Mammary epithelial cell (primary cell): ENCODE measurements at regions not wholly inside any gene's neighbourhood (a gene's known extent, or its start where the extent isn't known, plus 50 kb on each side); places are given as distances from the start of the nearest gene placed in this dataset.

Experiments
- EZH2 ChIP-seq: IDR thresholded peaks from 2 replicates; pipeline ENCODE4 v1.6.1; 2012; ENCODE audit warnings: low read length, inconsistent platforms, borderline replicate concordance
- TF ChIP-seq, protein P1 (sequence below), 2 donors: IDR thresholded peaks in 1 of 2; conservative IDR thresholded peaks in 1 of 2; 2 replicates each; pipeline ENCODE4 v1.5.1; 2011 to 2012; ENCODE audit warnings: inconsistent platforms in 2 of 2, low read length in 2 of 2, mild to moderate bottlenecking in 2 of 2, control low read depth in 1 of 2, low read depth in 1 of 2; ENCODE audit not compliant: insufficient read depth in 1 of 2; ENCODE audit errors: extremely low read depth in 1 of 2

DNA sequence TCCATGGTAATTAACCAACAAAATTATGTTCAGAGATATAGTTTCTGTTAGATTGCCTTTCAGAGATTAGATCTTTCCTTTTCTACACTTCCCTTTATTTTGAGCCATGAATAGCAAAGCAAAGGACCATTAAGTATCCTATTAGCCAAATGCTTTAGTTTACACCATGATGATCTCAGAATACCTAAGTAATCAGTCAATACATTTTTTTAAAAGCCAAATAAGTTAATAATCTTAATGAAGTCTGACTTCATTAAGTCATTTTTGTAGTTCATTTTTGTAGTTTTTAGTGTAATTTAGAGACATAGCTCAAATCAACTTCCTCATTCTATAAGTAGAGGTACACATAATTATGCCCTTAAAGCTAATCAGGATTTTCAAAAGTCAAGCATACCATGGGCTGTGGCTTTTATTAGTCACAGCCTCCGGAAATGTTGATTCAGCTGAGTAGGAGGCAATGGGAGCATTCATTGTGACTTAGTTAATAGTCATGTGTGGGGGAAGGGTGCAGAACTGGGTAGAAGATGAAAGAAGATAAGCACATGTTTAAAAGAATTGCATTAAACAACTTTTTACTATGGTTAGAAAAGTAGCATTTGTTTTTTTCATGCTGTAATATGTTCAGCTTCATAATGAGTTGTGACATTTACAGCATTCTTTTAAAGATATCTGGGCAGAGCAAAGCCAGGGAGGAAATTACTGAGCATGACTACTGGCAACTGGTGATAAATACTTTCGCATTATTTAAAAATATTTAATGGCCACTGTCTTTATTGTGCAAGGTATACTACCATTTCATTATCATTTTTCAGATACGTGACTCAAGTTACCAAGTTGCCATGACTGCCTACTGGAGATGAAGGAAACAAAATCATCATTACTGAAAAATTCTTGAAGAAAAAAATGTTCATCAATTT lies 57.3 kb upstream of the CCDC71L start:
- TF ChIP-seq, protein P1, sequence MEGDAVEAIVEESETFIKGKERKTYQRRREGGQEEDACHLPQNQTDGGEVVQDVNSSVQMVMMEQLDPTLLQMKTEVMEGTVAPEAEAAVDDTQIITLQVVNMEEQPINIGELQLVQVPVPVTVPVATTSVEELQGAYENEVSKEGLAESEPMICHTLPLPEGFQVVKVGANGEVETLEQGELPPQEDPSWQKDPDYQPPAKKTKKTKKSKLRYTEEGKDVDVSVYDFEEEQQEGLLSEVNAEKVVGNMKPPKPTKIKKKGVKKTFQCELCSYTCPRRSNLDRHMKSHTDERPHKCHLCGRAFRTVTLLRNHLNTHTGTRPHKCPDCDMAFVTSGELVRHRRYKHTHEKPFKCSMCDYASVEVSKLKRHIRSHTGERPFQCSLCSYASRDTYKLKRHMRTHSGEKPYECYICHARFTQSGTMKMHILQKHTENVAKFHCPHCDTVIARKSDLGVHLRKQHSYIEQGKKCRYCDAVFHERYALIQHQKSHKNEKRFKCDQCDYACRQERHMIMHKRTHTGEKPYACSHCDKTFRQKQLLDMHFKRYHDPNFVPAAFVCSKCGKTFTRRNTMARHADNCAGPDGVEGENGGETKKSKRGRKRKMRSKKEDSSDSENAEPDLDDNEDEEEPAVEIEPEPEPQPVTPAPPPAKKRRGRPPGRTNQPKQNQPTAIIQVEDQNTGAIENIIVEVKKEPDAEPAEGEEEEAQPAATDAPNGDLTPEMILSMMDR (conservative IDR thresholded peaks at IDR 0.05 in 1 of 2, IDR thresholded peaks at IDR 0.05 in 1 of 2; ENCODE audit: extremely low read depth in 1 of 2, insufficient read depth in 1 of 2, low read depth in 1 of 2, low read length in 2 of 2), result no peak
- no peak for TF ChIP-seq EZH2
